ENCODE measurements at regions not wholly inside any gene's neighbourhood (a gene's known extent, or its start where the extent isn't known, plus 50 kb on each side); places are given as distances from the start of the nearest gene placed in this dataset.
"Not testable (repeated sequence)": the region's sequence is repeated elsewhere in the genome, so short reads cannot be mapped to it uniquely, and the experiment has no call there.

- H3K27ac ChIP-seq (ENCODE audit: low read depth, low read length); H3K36me3 Mint-ChIP-seq; H3K27me3 ChIP-seq (ENCODE audit: control insufficient read depth in 2 of 2, insufficient read depth in 2 of 2, low read length in 2 of 2); POLR2A ChIA-PET; H3K36me3 ChIP-seq (ENCODE audit: control insufficient read depth in 2 of 3, insufficient read depth in 3 of 3, low read length in 3 of 3); DNase-seq; H3K9me3 ChIP-seq (ENCODE audit: control insufficient read depth in 2 of 3, low read length in 3 of 3); H3K9me3 Mint-ChIP-seq; CTCF ChIA-PET; H3K27me3 Mint-ChIP-seq; H3K4me1 ChIP-seq (ENCODE audit: control insufficient read depth in 2 of 2, insufficient read depth in 2 of 2, low read length in 2 of 2); ATAC-seq; H3K27ac Mint-ChIP-seq; H3K4me1 Mint-ChIP-seq; H3K4me3 Mint-ChIP-seq; intact Hi-C loops (cut with micrococcal nuclease); H3K4me3 ChIP-seq (ENCODE audit: low read length): not testable (repeated sequence)
Observed at GRCh38 chr9:62737004-62737606, 1547.3 kb downstream of the SPATA31A7 start.

GRCh38 chr9:62737915-62738314, 1548.1 kb downstream of the SPATA31A7 start:
- not testable (repeated sequence) for H3K4me1 ChIP-seq (ENCODE audit: control insufficient read depth in 2 of 2, insufficient read depth in 2 of 2, low read length in 2 of 2)

DNA sequence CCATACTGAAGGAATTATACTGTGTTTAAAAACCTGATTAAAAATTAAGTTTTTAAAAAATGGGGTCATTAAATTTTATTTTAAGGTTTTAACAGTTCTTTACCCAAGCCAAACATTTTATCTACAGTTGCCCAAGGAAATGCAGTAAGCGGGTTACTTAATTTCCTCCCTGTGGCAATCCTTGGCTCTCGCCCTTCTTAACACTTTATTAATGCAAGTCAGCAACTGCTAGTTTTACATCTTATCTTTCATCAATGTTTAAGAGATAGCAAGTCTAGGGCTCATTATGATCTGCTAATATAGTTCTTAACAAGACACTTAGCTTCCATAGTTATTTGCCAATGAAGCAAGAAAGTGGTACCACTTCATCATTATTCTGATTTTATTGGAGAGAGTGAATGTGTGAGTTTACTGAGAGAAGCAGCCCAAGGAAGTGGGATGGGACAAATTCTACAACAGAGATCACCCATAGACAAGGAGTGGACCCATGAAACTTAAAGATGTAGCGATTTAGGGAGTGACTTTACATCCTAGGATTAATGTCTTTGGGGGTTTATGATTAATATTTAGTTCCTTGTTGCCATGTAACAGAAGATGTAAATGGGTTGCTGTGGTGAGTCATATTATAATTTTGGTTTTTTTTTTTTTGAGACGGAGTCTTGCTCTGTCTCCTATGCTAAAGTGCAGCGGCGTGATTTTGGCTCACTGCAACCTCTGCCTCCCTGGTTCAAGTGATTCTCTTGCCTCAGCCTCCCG, 1556.1 kb downstream of the SPATA31A7 start:
- H3K4me1 Mint-ChIP-seq; H3K9me3 ChIP-seq (ENCODE audit: control insufficient read depth in 2 of 3, low read length in 3 of 3): not testable (repeated sequence)
- peak; percentile 53 for ATAC-seq

More at GRCh38 chr9:62737915-62738314, 1548.1 kb downstream of the SPATA31A7 start:
- ATAC-seq; H3K36me3 ChIP-seq (ENCODE audit: control insufficient read depth in 2 of 3, insufficient read depth in 3 of 3, low read length in 3 of 3); H3K9me3 Mint-ChIP-seq; DNase-seq; intact Hi-C loops (cut with micrococcal nuclease); H3K27me3 ChIP-seq (ENCODE audit: control insufficient read depth in 2 of 2, insufficient read depth in 2 of 2, low read length in 2 of 2); POLR2A ChIA-PET; H3K9me3 ChIP-seq (ENCODE audit: control insufficient read depth in 2 of 3, low read length in 3 of 3); H3K4me1 Mint-ChIP-seq; H3K4me3 ChIP-seq (ENCODE audit: low read length); CTCF ChIA-PET; H3K27ac ChIP-seq (ENCODE audit: low read depth, low read length); H3K27me3 Mint-ChIP-seq; H3K27ac Mint-ChIP-seq; H3K36me3 Mint-ChIP-seq: not testable (repeated sequence)
- H3K4me3 Mint-ChIP-seq, result peak overlapping the region in 1 of 10 donors; percentile 45

More for the DNA sequence above, 1556.1 kb downstream of the SPATA31A7 start:
- H3K9me3 Mint-ChIP-seq; H3K27ac Mint-ChIP-seq; H3K4me3 ChIP-seq (ENCODE audit: low read length); CTCF ChIA-PET; POLR2A ChIA-PET; H3K36me3 Mint-ChIP-seq; H3K27me3 Mint-ChIP-seq; H3K4me1 ChIP-seq (ENCODE audit: control insufficient read depth in 2 of 2, insufficient read depth in 2 of 2, low read length in 2 of 2); H3K36me3 ChIP-seq (ENCODE audit: control insufficient read depth in 2 of 3, insufficient read depth in 3 of 3, low read length in 3 of 3); H3K4me3 Mint-ChIP-seq; H3K27ac ChIP-seq (ENCODE audit: low read depth, low read length); DNase-seq; H3K27me3 ChIP-seq (ENCODE audit: control insufficient read depth in 2 of 2, insufficient read depth in 2 of 2, low read length in 2 of 2); intact Hi-C loops (cut with micrococcal nuclease): not testable (repeated sequence)
